Gastrocnemius medialis (tissue), 4 donors: ENCODE measurements at regions not wholly inside any gene's neighbourhood (a gene's known extent, or its start where the extent isn't known, plus 50 kb on each side); places are given as distances from the start of the nearest gene placed in this dataset.

Source experiments
- POLR2A ChIP-seq, 2 donors: fragments of 450-650 bp; IDR thresholded peaks; one replicate each; pipeline ENCODE4 v1.6.1; 2017; ENCODE audit warnings: antibody characterized with exemption in 2 of 2, mild to moderate bottlenecking in 2 of 2, moderate library complexity in 2 of 2
- TF ChIP-seq, protein P1 (sequence below), 5 experiments: fragments of 450-650 bp in 3 of 5; fragments of 200-600 bp in 2 of 5; sonication (generic) in 2 of 5; IDR thresholded peaks in 4 of 5; conservative IDR thresholded peaks in 1 of 5; 1 replicate in 4 of 5; 2 replicates in 1 of 5; pipeline ENCODE4 v1.5.1; 2016 to 2019; ENCODE audit warnings: antibody characterized with exemption in 5 of 5, mild to moderate bottlenecking in 3 of 5, moderate library complexity in 3 of 5

DNA sequence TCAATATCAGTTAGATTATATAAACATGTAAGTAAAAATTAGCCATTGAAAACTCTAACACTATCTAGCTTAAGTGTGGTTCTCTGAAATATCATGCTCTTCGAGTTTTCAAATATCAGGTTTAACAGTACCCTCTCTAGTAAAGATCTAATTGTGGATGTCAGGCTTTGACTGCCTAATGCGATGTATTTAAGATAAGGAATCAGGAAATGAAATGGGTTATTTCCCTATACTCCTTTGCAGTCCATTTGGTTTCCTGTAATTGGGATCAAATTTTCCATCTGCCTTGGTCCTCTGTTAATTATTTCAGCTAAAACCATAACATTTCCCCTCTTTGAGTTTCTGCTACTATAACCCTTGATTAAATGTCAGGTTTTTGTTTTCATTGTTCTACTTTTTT is 361.3 kb upstream of the MMS22L start:
- TF ChIP-seq, protein P1, sequence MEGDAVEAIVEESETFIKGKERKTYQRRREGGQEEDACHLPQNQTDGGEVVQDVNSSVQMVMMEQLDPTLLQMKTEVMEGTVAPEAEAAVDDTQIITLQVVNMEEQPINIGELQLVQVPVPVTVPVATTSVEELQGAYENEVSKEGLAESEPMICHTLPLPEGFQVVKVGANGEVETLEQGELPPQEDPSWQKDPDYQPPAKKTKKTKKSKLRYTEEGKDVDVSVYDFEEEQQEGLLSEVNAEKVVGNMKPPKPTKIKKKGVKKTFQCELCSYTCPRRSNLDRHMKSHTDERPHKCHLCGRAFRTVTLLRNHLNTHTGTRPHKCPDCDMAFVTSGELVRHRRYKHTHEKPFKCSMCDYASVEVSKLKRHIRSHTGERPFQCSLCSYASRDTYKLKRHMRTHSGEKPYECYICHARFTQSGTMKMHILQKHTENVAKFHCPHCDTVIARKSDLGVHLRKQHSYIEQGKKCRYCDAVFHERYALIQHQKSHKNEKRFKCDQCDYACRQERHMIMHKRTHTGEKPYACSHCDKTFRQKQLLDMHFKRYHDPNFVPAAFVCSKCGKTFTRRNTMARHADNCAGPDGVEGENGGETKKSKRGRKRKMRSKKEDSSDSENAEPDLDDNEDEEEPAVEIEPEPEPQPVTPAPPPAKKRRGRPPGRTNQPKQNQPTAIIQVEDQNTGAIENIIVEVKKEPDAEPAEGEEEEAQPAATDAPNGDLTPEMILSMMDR (IDR thresholded peaks at IDR 0.05 in 4 of 5, conservative IDR thresholded peaks at IDR 0.05 in 1 of 5) = no peak
- TF ChIP-seq POLR2A (IDR thresholded peaks at IDR 0.05) = no peak
